ENCODE measurements at regions not wholly inside any gene's neighbourhood (a gene's known extent, or its start where the extent isn't known, plus 50 kb on each side); places are given as distances from the start of the nearest gene placed in this dataset.

DNA sequence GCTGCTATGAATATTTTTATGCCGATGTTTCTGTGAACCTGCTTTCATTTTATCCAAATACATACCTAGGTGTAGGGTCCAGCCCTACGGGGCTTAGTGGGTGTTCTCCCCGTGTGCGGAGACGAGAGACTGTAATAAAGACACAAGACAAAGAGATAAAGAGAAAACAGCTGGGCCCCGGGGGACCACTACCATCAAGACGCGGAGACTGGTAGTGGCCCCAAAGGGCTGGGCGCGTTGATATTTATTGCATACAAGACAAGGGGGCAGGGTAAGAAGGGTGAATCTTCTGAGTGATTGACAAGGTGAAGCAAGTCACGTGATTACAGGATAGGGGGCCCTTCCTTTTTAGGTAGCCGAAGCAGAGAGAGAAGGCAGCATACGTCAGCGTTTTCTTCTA lies 920.1 kb downstream of the BRD1 start:
- TF ChIP-seq EZH2 (optimal IDR thresholded peaks at IDR 0.05; ENCODE audit: low read depth, low read length) (no peak), EZH2phosphoT487 (IDR thresholded peaks at IDR 0.05; ENCODE audit: low read length) (no peak)
- TF ChIP-seq, protein P1, sequence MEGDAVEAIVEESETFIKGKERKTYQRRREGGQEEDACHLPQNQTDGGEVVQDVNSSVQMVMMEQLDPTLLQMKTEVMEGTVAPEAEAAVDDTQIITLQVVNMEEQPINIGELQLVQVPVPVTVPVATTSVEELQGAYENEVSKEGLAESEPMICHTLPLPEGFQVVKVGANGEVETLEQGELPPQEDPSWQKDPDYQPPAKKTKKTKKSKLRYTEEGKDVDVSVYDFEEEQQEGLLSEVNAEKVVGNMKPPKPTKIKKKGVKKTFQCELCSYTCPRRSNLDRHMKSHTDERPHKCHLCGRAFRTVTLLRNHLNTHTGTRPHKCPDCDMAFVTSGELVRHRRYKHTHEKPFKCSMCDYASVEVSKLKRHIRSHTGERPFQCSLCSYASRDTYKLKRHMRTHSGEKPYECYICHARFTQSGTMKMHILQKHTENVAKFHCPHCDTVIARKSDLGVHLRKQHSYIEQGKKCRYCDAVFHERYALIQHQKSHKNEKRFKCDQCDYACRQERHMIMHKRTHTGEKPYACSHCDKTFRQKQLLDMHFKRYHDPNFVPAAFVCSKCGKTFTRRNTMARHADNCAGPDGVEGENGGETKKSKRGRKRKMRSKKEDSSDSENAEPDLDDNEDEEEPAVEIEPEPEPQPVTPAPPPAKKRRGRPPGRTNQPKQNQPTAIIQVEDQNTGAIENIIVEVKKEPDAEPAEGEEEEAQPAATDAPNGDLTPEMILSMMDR (IDR thresholded peaks at IDR 0.05; ENCODE audit: low read length) = no peak

All from MM.1S (cell line).